Vagina (tissue), 2 donors: ENCODE measurements at regions not wholly inside any gene's neighbourhood (a gene's known extent, or its start where the extent isn't known, plus 50 kb on each side); places are given as distances from the start of the nearest gene placed in this dataset.

Experiments
- CTCF ChIP-seq, 3 experiments: fragments of 450-650 bp in 2 of 3; fragments of 200-600 bp in 1 of 3; sonication (generic) in 1 of 3; IDR thresholded peaks; one replicate each; pipeline ENCODE4 v1.5.1; 2017 to 2019; ENCODE audit warnings: antibody characterized with exemption in 3 of 3, mild to moderate bottlenecking in 2 of 3, moderate library complexity in 2 of 3
- POLR2A ChIP-seq, 2 donors: fragments of 450-650 bp; IDR thresholded peaks; one replicate each; pipeline ENCODE4 v1.6.1; 2017; ENCODE audit warnings: antibody characterized with exemption in 2 of 2, mild to moderate bottlenecking in 2 of 2, moderate library complexity in 2 of 2

- TF ChIP-seq CTCF (IDR thresholded peaks at IDR 0.05): no peak
- no peak for TF ChIP-seq POLR2A (IDR thresholded peaks at IDR 0.05)
Measured at GRCh38 chr5:109487753-109488420, 78.1 kb upstream of the PJA2 start.
